ENCODE measurements at regions not wholly inside any gene's neighbourhood (a gene's known extent, or its start where the extent isn't known, plus 50 kb on each side); places are given as distances from the start of the nearest gene placed in this dataset.

- H3K4me3 ChIP-seq (ENCODE audit: low read depth, low read length) = no peak overlapping the region
- DNase-seq (ENCODE audit: low read depth) = peak; percentile 63
- TF ChIP-seq, protein P1, sequence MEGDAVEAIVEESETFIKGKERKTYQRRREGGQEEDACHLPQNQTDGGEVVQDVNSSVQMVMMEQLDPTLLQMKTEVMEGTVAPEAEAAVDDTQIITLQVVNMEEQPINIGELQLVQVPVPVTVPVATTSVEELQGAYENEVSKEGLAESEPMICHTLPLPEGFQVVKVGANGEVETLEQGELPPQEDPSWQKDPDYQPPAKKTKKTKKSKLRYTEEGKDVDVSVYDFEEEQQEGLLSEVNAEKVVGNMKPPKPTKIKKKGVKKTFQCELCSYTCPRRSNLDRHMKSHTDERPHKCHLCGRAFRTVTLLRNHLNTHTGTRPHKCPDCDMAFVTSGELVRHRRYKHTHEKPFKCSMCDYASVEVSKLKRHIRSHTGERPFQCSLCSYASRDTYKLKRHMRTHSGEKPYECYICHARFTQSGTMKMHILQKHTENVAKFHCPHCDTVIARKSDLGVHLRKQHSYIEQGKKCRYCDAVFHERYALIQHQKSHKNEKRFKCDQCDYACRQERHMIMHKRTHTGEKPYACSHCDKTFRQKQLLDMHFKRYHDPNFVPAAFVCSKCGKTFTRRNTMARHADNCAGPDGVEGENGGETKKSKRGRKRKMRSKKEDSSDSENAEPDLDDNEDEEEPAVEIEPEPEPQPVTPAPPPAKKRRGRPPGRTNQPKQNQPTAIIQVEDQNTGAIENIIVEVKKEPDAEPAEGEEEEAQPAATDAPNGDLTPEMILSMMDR (conservative IDR thresholded peaks at IDR 0.05; ENCODE audit: low read depth, low read length) = no peak
These were observed 171.6 kb upstream of the IPO5 start for GRCh38 chr13:97781891-97782305.

GRCh38 chr13:97786510-97786909 is 167.0 kb upstream of the IPO5 start:
- peak; percentile 31 for DNase-seq (ENCODE audit: low read depth)
- TF ChIP-seq, protein P1 (conservative IDR thresholded peaks at IDR 0.05; ENCODE audit: low read depth, low read length) = no peak
- no peak overlapping the region for H3K4me3 ChIP-seq (ENCODE audit: low read depth, low read length)

DNA sequence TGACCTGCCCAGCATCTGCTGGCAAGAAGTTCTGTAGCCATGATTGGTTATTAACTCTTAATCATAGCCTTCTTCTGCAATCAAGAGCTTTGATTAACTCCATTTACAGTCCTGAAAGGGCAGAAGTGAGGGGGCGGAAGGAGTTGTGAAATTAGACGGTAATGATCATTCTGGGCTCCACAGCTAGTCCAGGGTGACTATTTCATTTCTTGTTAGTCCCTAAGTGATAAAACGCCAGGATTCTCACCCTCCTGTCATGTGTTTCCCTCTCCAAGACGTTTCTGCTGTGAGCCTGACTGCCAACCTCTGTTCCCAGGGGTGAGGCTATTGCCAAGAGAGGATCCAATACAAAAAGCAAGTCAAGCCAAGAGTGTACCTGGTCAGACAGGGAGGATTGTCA is 155.9 kb upstream of the IPO5 start:
- H3K4me3 ChIP-seq (ENCODE audit: low read depth, low read length) = no peak overlapping the region
- no peak for DNase-seq (ENCODE audit: low read depth)
- TF ChIP-seq, protein P1 (conservative IDR thresholded peaks at IDR 0.05; ENCODE audit: low read depth, low read length) = no peak

- TF ChIP-seq, protein P1 (conservative IDR thresholded peaks at IDR 0.05; ENCODE audit: low read depth, low read length) = peak; percentile 15
- peak; percentile 41 for DNase-seq (ENCODE audit: low read depth)
- H3K4me3 ChIP-seq (ENCODE audit: low read depth, low read length) = no peak overlapping the region
These were observed 155.2 kb upstream of the IPO5 start for GRCh38 chr13:97798171-97798821.

- H3K4me3 ChIP-seq (ENCODE audit: low read depth, low read length) = no peak overlapping the region
- TF ChIP-seq, protein P1 (conservative IDR thresholded peaks at IDR 0.05; ENCODE audit: low read depth, low read length) = no peak
- DNase-seq (ENCODE audit: low read depth) = peak; percentile 62
These were observed 154.6 kb upstream of the IPO5 start for GRCh38 chr13:97798836-97799235.

DNA sequence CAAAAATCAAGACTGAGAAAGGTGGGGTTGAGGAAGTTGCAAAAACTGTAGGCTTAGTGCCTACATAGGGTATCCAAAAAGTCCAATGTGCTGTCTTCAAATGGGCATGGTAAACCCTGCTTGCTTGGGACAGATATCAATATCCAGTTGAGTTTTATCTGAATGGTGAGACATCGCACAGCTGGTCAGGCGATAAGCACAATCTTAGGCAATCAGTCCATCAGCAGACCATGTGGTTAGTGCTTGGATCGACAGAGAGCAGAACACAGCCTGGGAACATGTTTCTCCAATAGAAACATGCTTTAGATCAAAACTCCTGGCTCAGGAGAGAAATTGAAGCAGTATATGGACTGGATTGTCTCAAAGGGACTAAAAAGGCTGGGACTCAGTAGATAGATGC is 151.3 kb upstream of the IPO5 start:
- TF ChIP-seq, protein P1 (conservative IDR thresholded peaks at IDR 0.05; ENCODE audit: low read depth, low read length) = no peak
- no peak overlapping the region for H3K4me3 ChIP-seq (ENCODE audit: low read depth, low read length)
- DNase-seq (ENCODE audit: low read depth) = no peak

DNA sequence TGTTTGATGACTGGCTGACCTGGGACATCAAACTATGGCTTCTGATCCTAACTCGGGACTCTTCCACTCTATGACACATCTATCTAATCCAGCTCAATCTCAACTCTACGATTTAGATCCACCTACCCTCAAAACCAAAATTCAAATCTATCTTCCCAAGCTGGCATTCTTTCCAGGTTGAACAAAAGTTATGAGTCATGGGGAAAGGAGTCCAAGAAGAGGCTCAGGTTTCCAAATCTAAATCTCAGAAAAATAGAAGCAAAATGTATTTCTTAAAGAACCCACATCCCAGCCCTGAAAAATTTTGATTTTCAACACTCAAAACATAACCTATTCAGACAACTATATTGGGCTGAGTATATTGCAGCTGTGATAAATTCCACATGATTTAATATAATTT is 143.9 kb upstream of the IPO5 start:
- H3K4me3 ChIP-seq (ENCODE audit: low read depth, low read length) = no peak overlapping the region
- DNase-seq (ENCODE audit: low read depth) = peak; percentile 25
- TF ChIP-seq, protein P1 (conservative IDR thresholded peaks at IDR 0.05; ENCODE audit: low read depth, low read length) = no peak

Measured in choroid plexus epithelial cell (primary cell).